Ishikawa (cell line): ENCODE measurements at regions not wholly inside any gene's neighbourhood (a gene's known extent, or its start where the extent isn't known, plus 50 kb on each side); places are given as distances from the start of the nearest gene placed in this dataset.

Experiments
- RAD21 ChIP-seq: IDR thresholded peaks from 2 replicates; pipeline ENCODE4 v1.6.1; 2012; ENCODE audit warnings: low read depth
- TAF1 ChIP-seq: IDR thresholded peaks from 2 replicates; pipeline ENCODE4 v1.6.1; 2012; ENCODE audit warnings: low read depth, mild to moderate bottlenecking
- TCF12 ChIP-seq: IDR thresholded peaks from 2 replicates; pipeline ENCODE4 v1.6.1; 2012; ENCODE audit warnings: low read depth
- TEAD4 ChIP-seq: IDR thresholded peaks from 2 replicates; pipeline ENCODE4 v1.6.1; 2012
- TF ChIP-seq, protein P1 (sequence below): IDR thresholded peaks from 2 replicates; pipeline ENCODE4 v1.6.1; 2012; ENCODE audit warnings: low read depth, mild to moderate bottlenecking
- TF ChIP-seq, protein P2 (sequence below): IDR thresholded peaks from 2 replicates; pipeline ENCODE4 v1.6.1; 2012

DNA sequence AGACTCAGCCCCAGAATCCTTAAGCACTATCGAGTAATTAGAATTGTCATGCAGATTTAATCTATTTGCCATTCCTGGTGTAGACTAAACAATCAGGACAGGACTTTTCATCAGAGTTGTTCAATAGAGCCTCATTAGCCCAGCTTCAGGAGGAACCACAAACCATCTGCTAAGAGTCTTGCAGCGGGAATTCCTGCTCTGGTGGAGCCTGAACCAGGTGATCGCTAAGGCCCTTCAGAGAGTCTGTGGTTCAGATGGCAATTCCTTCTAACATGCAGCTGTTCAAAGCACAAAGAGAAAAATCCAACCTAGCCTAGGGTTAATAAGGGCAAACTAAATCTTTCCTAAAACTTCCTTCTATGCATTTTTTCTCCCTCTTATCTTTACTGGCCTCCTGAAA is 119.1 kb upstream of the CPEB2 start:
- TF ChIP-seq TEAD4, result no peak
- TF ChIP-seq RAD21, result no peak
- no peak for TF ChIP-seq TAF1
- no peak for TF ChIP-seq TCF12
- TF ChIP-seq, protein P1, sequence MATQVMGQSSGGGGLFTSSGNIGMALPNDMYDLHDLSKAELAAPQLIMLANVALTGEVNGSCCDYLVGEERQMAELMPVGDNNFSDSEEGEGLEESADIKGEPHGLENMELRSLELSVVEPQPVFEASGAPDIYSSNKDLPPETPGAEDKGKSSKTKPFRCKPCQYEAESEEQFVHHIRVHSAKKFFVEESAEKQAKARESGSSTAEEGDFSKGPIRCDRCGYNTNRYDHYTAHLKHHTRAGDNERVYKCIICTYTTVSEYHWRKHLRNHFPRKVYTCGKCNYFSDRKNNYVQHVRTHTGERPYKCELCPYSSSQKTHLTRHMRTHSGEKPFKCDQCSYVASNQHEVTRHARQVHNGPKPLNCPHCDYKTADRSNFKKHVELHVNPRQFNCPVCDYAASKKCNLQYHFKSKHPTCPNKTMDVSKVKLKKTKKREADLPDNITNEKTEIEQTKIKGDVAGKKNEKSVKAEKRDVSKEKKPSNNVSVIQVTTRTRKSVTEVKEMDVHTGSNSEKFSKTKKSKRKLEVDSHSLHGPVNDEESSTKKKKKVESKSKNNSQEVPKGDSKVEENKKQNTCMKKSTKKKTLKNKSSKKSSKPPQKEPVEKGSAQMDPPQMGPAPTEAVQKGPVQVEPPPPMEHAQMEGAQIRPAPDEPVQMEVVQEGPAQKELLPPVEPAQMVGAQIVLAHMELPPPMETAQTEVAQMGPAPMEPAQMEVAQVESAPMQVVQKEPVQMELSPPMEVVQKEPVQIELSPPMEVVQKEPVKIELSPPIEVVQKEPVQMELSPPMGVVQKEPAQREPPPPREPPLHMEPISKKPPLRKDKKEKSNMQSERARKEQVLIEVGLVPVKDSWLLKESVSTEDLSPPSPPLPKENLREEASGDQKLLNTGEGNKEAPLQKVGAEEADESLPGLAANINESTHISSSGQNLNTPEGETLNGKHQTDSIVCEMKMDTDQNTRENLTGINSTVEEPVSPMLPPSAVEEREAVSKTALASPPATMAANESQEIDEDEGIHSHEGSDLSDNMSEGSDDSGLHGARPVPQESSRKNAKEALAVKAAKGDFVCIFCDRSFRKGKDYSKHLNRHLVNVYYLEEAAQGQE, result no peak
- TF ChIP-seq, protein P2, sequence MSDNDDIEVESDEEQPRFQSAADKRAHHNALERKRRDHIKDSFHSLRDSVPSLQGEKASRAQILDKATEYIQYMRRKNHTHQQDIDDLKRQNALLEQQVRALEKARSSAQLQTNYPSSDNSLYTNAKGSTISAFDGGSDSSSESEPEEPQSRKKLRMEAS, result no peak
